Suppressor macrophage treated with lipopolysaccharide for 4 hours (primary cell): ENCODE measurements at regions not wholly inside any gene's neighbourhood (a gene's known extent, or its start where the extent isn't known, plus 50 kb on each side); places are given as distances from the start of the nearest gene placed in this dataset.
"Not testable (repeated sequence)": the region's sequence is repeated elsewhere in the genome, so short reads cannot be mapped to it uniquely, and the experiment has no call there.

Source experiments
- DNase-seq: peaks from one replicate; pipeline ENCODE4 v3.0.0-alpha.2; 2020

DNA sequence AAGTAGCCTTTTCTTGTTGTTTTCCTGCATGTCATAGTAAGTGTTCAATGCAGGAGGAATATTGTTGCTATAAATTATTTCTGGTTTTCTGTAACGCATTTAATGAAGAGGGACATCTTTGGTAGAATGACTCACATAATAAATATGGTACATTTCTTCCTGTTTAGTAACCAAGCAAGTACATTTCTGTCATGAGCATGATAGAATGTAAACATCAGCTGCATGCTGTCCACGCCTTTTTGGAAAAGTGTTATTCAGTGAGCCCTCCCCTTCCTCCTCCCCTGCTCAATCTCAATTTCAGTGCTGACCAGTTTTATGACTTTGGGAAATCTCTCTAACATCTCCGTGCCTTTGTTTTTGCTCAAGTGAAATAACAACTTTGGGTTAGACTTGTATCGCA is 664.0 kb downstream of the XPNPEP1 start:
- DNase-seq = no peak

DNA sequence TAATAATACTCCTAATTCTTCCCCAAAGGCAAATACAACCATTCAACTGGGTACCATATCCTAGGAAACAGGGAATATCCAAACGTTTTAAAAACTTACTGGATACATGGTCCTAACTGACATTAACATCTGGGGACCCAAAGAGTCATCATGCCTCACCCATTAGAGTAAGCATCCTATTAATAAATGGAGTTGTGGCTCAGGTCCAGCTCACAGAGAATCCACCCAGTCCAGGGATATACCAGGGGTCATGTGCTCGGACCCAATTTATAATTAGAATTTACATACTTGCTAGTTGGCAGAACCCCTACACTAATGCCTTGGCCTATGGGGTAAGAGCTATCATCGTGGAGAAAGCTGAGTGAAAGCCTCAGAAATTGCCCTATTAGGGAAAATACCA is 670.0 kb downstream of the XPNPEP1 start:
- no peak for DNase-seq

DNA sequence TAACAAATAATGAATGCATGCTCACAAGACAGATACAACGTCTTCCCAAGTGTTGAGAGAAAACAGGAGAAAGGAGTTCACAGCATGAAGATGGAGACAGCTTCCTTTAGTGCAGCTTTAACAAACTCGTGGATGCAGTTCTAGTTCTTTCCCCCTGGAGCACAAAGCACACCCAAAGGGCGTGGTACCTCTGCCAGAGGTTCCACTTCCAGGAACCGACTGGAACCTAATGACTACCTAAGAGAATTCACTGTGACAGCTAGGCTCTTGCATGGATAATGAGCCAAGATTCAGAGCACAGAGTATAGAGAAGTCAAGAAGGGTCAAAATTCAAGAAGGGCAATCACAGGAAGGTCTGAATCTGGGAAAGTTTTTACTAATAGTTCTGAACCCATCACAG is 673.2 kb downstream of the XPNPEP1 start:
- DNase-seq = no peak

DNA sequence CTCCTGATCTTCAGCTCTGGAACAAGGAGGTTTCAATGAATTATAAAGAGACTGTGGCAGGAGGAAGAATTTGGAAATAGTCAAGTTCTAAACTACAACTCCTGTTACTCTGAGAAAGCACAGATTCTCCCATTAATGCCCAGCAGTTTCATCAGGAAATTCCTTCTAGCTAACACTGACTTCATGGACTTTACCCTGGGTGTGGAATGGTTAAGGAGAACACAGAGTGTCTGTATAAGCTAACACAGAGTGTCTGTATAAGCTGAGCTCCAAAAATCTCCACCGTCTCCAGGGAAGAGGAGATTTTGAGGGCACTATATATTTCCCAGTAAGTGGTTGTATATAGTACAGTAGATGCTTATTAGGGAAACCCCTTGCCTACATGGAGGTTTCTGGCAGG is 675.5 kb downstream of the XPNPEP1 start:
- no peak for DNase-seq

DNA sequence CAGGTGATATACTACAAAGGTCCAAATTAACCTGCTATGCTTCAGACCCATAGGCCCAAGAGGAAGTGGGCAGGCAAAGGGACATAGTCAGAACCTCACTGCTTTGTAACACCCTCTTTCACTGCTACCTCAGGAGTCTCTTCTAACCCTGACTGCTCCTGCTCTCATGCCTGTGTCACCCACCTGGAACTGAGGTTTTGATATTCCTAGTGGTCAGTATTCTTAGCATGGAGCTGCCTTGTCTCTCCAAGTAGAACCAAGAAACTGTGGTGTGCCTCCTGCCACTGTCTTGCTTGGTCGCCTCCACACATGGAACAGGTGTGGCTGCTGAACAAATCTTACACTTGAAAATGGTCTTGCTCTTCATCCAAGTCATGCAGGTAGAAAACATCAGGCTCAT is 677.5 kb downstream of the XPNPEP1 start:
- no peak for DNase-seq

DNA sequence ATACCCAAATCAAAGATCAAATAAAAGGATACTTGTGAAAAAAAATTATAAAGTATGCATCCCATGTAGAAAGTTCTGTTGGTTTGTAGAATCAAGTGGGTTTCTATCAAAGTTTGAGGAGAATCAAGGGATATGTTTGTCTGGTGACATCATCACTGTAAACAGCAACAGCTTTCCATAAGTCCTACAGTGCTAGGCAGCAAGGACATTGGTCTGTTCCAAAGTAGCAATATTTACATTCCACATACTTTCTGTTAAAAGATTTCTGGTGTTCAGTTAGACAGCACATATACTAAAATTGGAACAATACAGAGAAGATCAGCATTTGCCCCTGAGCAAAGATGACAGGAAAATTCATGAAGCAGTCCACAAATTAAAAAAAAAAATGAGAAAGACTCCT is 683.9 kb downstream of the XPNPEP1 start:
- no peak for DNase-seq

DNA sequence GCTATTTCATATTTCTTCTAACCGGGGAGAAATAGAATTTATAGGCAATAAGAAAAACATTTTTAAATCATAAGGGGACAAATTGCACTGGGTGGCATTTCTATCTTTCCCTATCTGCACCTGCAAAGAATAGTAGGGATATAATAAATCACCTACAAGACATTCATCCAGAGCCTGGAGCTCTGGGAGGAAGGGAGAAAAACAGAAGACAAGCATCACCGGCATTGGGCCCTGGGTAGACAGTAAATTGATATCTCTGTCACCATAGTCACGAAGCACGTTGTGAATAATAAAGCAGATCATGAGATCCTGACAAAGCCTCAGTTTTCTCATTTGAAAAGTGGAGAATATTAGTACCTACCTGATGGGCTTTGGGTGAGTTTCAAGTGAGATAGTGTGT is 685.6 kb downstream of the XPNPEP1 start:
- no peak for DNase-seq

DNA sequence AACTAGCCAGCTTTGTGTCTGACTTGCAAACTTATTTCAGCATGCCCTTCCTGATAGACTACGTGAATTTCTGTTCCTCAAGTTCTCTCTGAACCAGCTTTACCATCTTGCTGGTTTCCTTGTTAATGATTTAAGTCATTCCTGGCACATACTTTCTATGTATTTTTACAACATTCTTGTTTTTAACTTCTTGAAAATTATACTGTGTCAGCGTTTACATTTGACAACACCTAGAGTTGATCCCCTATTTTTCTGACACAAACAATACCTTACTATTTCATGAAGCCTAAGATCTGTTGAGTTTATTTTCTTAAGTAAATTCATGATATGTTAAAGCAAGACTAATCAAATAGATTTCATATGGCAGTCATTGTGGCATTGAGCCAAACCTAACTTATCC is 686.3 kb downstream of the XPNPEP1 start:
- no peak for DNase-seq

DNA sequence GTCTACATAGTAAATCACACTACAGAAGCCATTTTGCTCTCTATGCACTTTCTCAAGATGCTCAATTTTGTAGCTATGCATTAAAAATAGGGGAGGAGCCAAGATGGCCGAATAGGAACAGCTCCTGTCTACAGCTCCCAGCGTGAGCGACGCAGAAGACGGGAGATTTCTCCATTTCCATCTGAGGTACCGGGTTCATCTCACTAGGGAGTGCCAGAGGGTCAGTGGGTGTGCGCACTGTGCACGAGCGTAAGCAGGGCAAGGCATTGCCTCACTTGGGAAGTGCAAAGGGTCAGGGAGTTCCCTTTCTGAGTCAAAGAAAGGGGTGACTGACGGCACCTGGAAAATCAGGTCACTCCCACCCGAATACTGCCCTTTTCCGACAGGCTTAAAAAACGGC is 699.8 kb downstream of the XPNPEP1 start:
- not testable (repeated sequence) for DNase-seq

DNA sequence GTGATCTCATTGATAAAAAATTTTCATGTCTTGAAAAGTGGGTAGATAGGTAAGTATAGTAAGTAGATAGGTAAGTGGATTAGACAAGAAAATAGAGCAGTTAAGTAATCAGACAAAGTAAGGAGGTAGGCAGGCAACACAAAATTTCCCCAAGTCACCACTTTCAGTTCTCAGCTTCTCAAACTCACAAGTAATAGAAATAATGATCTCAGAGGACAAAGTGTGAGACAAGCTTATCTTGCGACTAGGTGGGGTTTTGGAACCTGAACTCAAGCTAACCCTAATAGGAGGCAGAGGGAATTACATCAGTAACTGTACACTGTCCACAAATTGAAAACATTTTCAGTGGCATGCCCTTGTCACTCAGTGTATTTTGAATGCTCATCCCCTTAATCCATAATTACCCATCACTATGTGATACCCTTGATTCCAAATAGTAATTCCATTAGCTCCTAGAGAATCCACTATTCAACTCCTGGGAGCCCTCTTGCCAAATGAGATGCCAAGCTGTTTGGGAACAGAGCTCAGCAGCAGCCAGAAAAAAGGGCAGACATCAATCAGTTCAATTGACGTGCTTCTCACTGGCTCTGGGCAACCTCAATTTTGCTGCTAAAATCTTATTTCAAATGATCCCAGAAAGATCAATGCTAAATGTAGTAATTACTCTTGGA is 703.2 kb downstream of the XPNPEP1 start:
- no peak for DNase-seq

DNA sequence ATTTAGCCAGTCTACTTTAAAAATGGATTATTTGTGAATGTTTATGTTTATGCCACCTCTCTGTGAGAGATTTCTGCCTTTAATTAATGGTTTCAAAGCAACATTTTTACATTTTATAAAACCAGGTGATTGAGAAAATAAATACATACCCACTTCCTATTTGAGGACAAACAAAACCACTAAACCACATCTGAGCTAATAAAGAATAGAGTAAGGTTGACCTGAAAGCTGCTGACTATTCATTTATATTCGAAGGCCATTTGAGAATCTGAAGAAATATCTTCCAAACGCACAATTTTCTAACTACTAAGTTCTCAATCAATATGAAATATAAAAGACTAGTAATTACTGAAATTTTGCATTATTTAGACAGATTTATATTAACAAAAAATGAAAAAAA is 705.1 kb downstream of the XPNPEP1 start:
- no peak for DNase-seq

DNA sequence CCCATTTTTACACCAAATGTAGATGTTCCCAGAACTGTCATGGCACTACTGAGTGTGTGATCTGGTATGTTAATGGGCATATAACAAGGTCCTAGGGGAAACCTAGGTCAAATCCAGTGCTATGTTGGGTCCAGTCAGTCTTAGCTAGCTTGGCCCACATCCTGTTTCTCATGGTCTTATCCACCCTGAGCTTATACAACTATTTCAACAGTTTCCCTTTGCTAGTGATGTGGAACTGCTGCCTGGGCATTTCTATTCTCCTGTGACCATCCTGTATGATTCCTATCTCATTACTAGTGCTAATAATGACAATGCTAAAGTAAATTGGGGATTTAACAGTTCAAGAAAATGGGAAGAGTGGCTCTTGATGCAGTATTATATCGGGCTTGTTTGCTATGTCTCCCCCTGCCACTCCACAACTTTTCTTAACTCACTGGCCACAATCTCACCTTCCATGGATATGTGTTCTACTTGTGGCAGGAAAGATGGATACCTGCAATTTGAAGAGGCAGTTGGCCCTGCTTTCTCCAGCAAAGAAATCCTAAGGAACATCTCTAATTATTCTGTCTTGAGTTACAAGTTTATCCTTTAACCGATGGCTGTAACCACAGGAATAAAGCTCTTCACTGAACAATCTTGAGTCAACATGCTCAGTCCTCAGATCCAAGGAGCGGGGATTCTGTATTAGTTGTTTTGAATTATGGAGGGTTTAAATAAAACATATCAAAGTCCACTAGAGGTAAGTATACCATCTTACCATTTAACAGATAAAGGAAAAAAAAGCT is 707.8 kb downstream of the XPNPEP1 start:
- no peak for DNase-seq

DNA sequence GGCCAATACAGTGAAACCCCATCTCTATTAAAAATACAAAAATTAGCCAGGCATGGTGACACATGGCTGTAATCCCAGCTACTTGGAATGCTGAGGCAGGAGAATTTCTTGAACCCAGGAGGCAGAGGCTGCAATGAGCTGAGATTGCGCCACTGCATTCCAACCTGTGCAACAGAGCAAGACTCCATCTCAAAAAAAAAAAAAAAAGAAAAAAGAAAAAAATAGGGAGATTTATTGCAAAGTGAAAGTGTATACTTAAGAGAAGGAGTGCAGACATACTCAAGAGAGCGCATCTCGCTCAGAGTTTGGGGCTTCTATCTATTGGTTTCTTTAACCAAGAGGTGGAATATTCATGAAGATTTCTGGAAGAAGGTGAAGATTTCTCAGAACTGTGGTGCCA is 708.4 kb downstream of the XPNPEP1 start:
- DNase-seq = not testable (repeated sequence)

DNA sequence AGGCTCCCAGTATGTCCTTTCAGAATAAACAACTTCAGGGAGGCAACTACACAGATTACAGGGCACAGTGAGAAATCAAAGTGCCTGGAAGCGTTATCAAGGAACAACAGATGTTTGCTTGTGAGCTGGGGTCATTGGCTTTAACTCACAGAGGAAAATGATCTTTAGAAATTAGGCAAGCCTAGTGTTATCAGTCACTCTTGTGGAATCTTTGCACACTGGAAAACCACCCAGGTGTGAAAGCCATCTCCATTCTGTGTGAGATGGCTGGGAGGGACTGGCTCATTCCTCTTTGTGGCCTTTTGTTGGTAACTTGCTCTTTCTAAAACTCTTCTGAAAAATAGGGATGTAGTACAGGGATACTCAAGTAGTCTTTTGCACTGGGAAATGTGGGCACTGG is 716.0 kb downstream of the XPNPEP1 start:
- no peak for DNase-seq

DNA sequence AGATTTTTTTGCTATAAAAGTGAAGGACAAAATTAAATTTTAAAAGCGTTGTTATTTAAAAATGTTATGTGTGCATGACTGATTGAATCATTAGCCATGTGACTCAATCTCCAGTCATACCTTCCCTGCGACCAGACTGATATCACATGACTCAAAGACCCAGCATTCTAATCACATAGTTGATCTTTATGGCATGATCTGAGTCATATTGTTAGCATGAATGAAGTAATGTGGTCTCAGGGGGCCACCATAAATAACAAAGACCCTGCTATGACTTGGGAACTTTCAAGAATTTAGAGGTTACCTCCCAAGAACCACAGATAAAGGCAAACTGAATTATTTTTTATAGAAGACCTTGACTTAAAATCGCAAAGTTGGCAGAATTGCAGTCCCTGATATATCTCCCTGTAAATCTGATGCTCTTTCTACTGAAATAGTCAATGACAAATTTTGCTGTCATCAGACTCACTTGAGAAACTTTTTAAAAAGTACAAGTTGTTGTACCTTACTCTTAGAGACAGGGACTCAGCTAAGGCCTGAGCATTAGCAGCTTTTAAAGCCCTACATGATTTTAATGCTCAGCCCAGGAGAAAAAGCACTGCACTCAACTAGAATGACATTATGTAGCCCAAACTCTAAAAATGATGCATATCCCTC is 717.3 kb downstream of the XPNPEP1 start:
- DNase-seq = no peak

DNA sequence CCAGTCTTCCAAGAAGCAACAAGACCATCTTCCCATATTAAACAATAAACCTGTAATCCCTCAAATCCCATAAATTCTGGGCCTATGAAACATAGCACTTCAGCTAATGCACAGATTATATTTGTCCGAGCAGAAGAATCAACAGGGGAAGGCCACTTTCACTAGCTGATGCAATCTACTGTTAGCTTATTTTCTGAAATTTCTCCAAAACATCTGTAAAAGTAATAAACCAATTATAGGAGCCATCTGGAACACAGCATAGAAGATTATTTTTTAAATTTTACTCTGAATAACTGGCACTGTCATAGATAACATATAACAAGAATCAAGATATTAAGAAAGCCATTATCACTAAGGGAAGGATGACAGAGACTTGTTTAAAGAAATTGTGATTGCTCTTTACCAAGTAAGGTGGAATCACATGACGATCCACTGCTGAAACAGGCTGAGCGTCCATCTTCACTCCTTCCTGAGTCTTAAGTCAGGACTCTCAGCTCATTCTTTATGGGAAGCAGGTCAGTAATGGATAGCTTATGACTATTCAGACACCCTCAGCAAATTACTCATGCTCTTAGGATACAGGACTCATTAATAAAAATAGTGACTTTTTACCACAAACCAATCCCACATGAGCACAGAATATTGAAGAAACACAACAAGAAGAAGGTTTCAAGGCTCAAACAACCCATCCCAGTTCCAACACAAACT is 719.5 kb downstream of the XPNPEP1 start:
- DNase-seq = no peak

DNA sequence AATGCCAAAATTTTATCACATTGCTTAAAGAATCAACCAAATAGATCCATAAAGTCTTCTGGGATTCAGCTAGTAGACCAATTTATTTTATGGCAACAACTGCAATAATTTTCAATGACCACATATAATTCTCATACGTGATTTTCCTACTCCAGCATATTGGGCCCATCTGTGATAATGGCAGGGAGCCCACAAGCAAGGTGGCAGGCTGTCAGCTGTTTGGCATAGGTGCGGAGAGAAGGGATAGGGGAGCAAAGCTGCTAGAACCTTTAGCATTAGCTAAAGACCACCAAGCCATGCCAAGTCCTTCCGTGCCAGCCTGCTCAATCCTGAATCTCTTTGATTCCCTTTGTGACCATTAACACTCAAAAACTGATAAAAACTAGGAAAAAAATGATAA is 721.2 kb downstream of the XPNPEP1 start:
- no peak for DNase-seq

DNA sequence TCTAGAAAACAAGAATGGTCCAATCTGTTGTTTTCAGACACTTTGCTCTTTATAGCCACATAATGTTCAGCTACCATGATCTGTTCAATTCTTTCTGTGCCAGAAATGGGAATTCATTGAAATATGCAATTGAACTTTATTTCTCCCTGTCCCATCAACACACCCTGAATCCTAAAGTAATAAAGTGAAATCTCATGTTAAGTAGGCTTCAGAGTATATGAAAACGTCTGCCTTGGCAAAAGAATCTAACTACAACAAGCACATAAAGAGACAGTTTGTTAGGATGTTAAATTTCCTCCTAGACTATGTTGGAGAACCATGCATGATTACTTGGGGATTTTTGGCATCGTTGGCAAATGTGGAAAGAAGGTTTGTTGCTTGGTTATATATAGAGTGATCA is 722.7 kb downstream of the XPNPEP1 start:
- no peak for DNase-seq

DNA sequence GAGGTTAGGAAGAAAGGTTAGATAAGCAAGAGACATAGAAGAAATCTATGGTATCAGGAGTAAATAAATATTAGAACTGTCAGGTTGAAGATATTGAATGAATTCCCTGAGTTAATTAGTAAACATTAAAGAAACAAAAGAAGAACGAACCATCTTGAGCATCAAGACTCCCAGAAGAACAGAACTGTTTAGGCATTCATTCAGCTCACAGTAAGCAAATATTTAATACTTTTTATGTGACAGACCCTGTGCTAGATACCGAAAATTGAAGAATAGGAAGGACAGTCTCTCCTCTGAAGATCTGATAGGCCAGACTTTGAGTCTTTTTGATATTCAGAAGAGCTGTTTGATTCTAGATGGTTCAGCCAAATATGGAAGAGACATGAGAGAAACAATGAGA is 731.5 kb downstream of the XPNPEP1 start:
- DNase-seq = no peak

DNA sequence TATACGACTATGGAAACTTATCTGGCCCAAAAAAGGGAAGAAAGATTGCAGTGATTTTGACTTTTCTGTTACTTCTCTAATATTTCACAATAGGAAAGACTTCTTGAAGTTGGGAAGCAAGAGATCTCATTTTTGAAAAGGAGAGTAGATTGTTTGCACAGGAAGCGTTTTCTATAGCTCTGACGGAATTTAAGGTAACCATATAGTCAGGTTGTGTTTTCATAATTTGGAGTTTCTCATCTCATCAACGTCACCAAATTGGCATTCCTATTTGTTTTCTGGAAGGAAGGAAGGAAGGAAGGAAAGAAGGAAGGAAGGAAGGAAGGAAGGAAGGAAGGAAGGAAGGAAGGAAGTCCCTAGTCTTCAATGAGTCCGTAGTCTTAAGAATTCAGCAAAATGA is 732.0 kb downstream of the XPNPEP1 start:
- no peak for DNase-seq

DNA sequence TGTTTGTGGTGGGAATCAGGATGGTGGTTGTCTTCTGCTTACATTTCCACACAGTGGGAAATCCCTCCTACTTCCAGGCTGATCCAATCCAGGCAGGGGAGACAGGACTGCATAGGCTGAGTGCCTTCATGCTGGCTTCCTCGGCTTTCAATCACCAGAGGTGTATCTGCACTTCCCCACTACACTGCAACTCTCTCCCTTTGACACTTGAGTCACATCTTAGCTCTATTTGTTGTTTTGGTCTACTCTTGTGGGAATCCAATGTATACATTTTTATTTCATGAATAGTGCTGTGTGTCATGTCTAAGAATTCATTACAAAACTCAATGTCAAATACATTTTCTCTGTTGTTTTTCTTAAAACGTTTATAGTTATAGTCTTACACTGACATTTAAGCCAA is 735.6 kb downstream of the XPNPEP1 start:
- no peak for DNase-seq

DNA sequence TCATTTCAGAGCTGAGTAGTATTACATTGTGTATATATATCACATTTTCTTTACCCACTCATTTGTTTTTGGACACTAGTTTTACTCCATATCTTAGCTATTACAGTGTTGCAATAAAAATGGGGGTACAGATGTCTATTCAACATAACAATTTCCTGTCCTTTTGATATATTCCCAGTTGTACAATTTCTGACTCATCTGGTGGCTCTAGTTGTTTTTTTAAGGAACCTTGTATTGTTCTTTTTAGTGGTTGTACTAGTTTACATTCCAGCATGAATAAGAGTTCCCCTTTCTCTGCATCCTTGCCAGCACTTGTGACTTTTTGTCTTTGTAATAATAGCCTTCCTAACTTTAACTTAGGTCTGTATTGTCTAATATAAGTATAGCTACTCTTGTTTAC is 739.9 kb downstream of the XPNPEP1 start:
- no peak for DNase-seq

DNA sequence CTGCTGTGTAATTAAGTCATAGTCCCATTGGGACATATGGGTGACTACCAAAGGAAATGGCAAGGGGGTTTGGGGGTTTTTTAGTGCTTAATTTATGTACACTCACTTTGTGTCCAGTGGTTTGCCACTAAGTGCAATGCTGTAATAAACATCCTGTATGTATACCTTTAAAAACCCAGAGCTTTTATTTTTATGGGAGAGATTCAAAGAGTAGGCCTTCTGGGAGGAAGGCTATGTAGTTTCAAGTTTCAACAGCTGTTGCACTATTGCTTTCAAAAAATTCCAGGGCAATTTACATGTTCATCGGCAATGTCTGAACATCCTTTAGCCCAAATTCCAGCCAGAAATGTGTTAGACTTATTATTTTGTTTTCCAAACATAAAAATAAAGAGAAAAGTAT is 744.7 kb downstream of the XPNPEP1 start:
- DNase-seq = no peak

DNA sequence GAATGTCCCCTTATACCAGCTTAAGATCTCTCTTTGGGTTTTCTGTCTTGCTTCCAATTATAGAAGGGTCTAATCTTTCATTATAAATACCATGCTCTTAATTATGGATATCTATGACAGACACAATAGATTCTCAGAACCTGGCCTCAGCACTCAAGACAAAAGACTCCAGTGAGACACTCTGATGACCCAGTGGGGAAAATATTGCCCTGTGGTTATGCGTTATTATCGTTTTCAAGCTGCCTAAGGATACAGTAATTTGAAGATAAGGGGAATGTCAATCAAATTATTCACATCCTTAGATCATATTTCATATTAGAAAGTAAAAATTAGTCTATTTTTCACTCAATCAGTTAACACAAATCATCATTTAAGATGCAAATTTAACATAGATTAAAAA is 748.8 kb downstream of the XPNPEP1 start:
- no peak for DNase-seq
